ENCODE measurements at regions not wholly inside any gene's neighbourhood (a gene's known extent, or its start where the extent isn't known, plus 50 kb on each side); places are given as distances from the start of the nearest gene placed in this dataset.

DNA sequence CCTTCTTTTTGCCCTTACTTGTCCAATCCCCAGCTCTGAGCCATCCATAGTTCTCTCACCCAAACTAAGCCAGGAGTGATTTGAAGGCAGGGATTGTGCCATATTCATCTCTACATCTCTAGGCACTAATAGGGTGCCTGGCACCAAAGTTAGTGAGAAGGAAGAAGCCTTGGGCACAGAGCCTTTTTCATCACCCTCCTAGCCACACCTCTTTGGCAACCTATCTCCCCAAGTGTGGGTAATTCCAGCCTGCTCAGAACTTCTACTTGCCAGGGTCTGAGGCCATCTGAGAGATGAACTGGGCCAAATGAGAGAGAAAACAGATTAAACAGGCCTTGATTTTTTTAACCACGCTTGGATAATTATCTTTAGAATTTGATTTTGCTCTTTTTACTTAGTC is 61.3 kb downstream of the PHLDA1 start:
- no peak for TF ChIP-seq EZH2 (IDR thresholded peaks at IDR 0.05; ENCODE audit: insufficient read depth, poor library complexity, severe bottlenecking)
- TF ChIP-seq EZH2phosphoT487 (IDR thresholded peaks at IDR 0.05; ENCODE audit: insufficient read depth, low read depth): no peak
